H1 (cell line): ENCODE measurements at regions not wholly inside any gene's neighbourhood (a gene's known extent, or its start where the extent isn't known, plus 50 kb on each side); places are given as distances from the start of the nearest gene placed in this dataset.
A peak's percentile ranks its signal among the peaks of the same experiment; 100 is the strongest.

Experiments used
- CTCF ChIA-PET: fragments of 300-600 bp; sonication (Branson Sonifier 250); formaldehyde crosslinking; loops from one replicate; lab custom pipeline; 2021; ENCODE audit not compliant: partially characterized antibody; lab: Charles Lee
- POLR2A ChIA-PET: fragments of 300-600 bp; sonication (Branson Sonifier 250); formaldehyde crosslinking; loops from one replicate; lab custom pipeline; 2021; ENCODE audit warnings: inconsistent platforms; ENCODE audit not compliant: partially characterized antibody; lab: Charles Lee
- DNase-seq, 2 experiments: peaks; one replicate each; pipeline versions ENCODE4 v3.0.0 to v3.0.0-alpha.2; 2010 to 2022; ENCODE audit warnings: low spot score in 2 of 2, low read depth in 1 of 2, mixed read lengths in 1 of 2
- FAIRE-seq: peaks from 2 replicates; lab custom pipeline; 2011; peaks lifted over from hg19 to GRCh38; lab: Jason Lieb, UNC
- H2AFZ ChIP-seq: 2 replicates; pipeline ENCODE4 v1.8.1; 2012; ENCODE audit warnings: low read length, inconsistent platforms
- H2AK5ac ChIP-seq: 2 replicates; pipeline ENCODE4 v1.6.1; 2013; ENCODE audit warnings: low read depth, low read length
- H2BK120ac ChIP-seq: replicated peaks from 2 replicates; pipeline ENCODE3; 2013; ENCODE audit warnings: low read depth, low read length, inconsistent platforms
- H2BK12ac ChIP-seq: 2 replicates; pipeline ENCODE4 v1.6.1; 2013; ENCODE audit warnings: low read depth, low read length
- H2BK15ac ChIP-seq: 2 replicates; pipeline ENCODE4 v1.6.1; 2013; ENCODE audit warnings: low read length
- H2BK20ac ChIP-seq: 2 replicates; pipeline ENCODE4 v1.6.1; 2013; ENCODE audit warnings: low read length
- H2BK5ac ChIP-seq: 2 replicates; pipeline ENCODE4 v1.6.1; 2013; ENCODE audit warnings: low read depth, low read length
- H3K14ac ChIP-seq: 2 replicates; pipeline ENCODE4 v1.6.1; 2013; ENCODE audit warnings: inconsistent platforms; ENCODE audit not compliant: insufficient read length
- H3K18ac ChIP-seq: 2 replicates; pipeline ENCODE4 v1.6.1; 2013; ENCODE audit warnings: low read length; ENCODE audit errors: extremely low read depth
- H3K23ac ChIP-seq: 2 replicates; pipeline ENCODE4 v1.6.1; 2013; ENCODE audit warnings: inconsistent platforms; ENCODE audit not compliant: insufficient read length
- H3K23me2 ChIP-seq: 2 replicates; pipeline ENCODE4 v1.6.1; 2013; ENCODE audit warnings: low read depth, low read length
- H3K27ac ChIP-seq: 2 replicates; pipeline ENCODE4 v1.6.1; 2011; ENCODE audit warnings: low read depth, low read length, inconsistent platforms
- H3K27me3 ChIP-seq, 4 experiments: replicated peaks in 1 of 4; 1 replicate in 1 of 4; 2 replicates in 3 of 4; pipeline versions ENCODE4 v1.6.1 to v1.8.1; 2011 to 2013; ENCODE audit warnings: low read length in 3 of 4, mild to moderate bottlenecking in 3 of 4, inconsistent platforms in 2 of 4, mixed read lengths in 2 of 4, moderate library complexity in 1 of 4; ENCODE audit not compliant: control insufficient read depth in 3 of 4, insufficient read depth in 3 of 4; ENCODE audit errors: extremely low read depth in 1 of 4
- H3K36me3 ChIP-seq, 4 experiments: 2 replicates each; pipeline versions ENCODE4 v1.6.1 to v1.8.1; 2011 to 2013; ENCODE audit warnings: mild to moderate bottlenecking in 4 of 4, low read length in 3 of 4, moderate library complexity in 2 of 4, control low read depth in 1 of 4, inconsistent platforms in 1 of 4; ENCODE audit not compliant: insufficient read depth in 4 of 4, control insufficient read depth in 2 of 4
- H3K4ac ChIP-seq: replicated peaks from 2 replicates; pipeline ENCODE3; 2013; ENCODE audit warnings: low read length, low read depth, mixed read lengths, inconsistent platforms; ENCODE audit not compliant: insufficient read length
- H3K4me1 ChIP-seq, 4 experiments: replicated peaks in 1 of 4; 1 replicate in 1 of 4; 2 replicates in 3 of 4; pipeline versions ENCODE4 v1.6.1 to v1.8.1; 2011 to 2013; ENCODE audit warnings: low read length in 3 of 4, inconsistent platforms in 2 of 4, mixed read lengths in 1 of 4; ENCODE audit not compliant: insufficient read depth in 4 of 4, control insufficient read depth in 3 of 4
- H3K4me2 ChIP-seq, 2 experiments: 2 replicates each; pipeline versions ENCODE4 v1.6.1 to v1.8.1; 2011 to 2013; ENCODE audit warnings: low read depth in 2 of 2, low read length in 2 of 2, control low read depth in 1 of 2, inconsistent platforms in 1 of 2, mild to moderate bottlenecking in 1 of 2; ENCODE audit not compliant: insufficient read depth in 1 of 2
- H3K4me3 ChIP-seq, 4 experiments: fragments of 200-600, 300-600 bp in 1 of 4; sonication (generic), shearing (Covaris generic), sonication (Bioruptor Twin) in 1 of 4; 2 replicates each; pipeline versions ENCODE4 v1.5.1 to v1.8.1; 2011 to 2016; ENCODE audit warnings: low read length in 4 of 4, low read depth in 3 of 4, control low read depth in 2 of 4, inconsistent platforms in 2 of 4, mild to moderate bottlenecking in 2 of 4, mixed read lengths in 1 of 4, moderate library complexity in 1 of 4; ENCODE audit not compliant: insufficient read depth in 2 of 4; ENCODE audit errors: extremely low read depth in 1 of 4
- H3K56ac ChIP-seq: replicated peaks from 2 replicates; pipeline ENCODE3; 2013; ENCODE audit warnings: low read depth, mild to moderate bottlenecking, mixed read lengths, low read length, inconsistent platforms; ENCODE audit not compliant: insufficient read length
- H3K79me1 ChIP-seq: 2 replicates; pipeline ENCODE4 v1.6.1; 2013; ENCODE audit warnings: low read depth, low read length, control low read depth
- H3K79me2 ChIP-seq, 2 experiments: 2 replicates each; pipeline versions ENCODE4 v1.6.1 to v1.8.1; 2012 to 2013; ENCODE audit warnings: low read length in 2 of 2, mild to moderate bottlenecking in 2 of 2, inconsistent platforms in 1 of 2; ENCODE audit not compliant: insufficient read depth in 2 of 2, control insufficient read depth in 1 of 2
- H3K9ac ChIP-seq, 4 experiments: replicated peaks in 1 of 4; 1 replicate in 1 of 4; 2 replicates in 3 of 4; pipeline versions ENCODE4 v1.6.1 to v1.8.1; 2011 to 2013; ENCODE audit warnings: low read depth in 3 of 4, low read length in 3 of 4, control low read depth in 2 of 4, mild to moderate bottlenecking in 2 of 4, moderate library complexity in 2 of 4, inconsistent platforms in 1 of 4; ENCODE audit errors: extremely low read depth in 1 of 4
- H3K9me3 ChIP-seq, 2 experiments: 2 replicates each; pipeline versions ENCODE4 v1.6.1 to v1.8.1; 2012 to 2013; ENCODE audit warnings: mild to moderate bottlenecking in 2 of 2, moderate library complexity in 2 of 2, control low read depth in 1 of 2, inconsistent platforms in 1 of 2, low read depth in 1 of 2, low read length in 1 of 2, mixed read lengths in 1 of 2; ENCODE audit not compliant: insufficient read depth in 2 of 2
- H4K20me1 ChIP-seq, 2 experiments: replicated peaks in 1 of 2; 2 replicates each; pipeline versions ENCODE3 to v1.8.1; 2011 to 2013; ENCODE audit warnings: inconsistent platforms in 2 of 2, low read length in 2 of 2, mild to moderate bottlenecking in 1 of 2; ENCODE audit not compliant: insufficient read depth in 2 of 2, control insufficient read depth in 1 of 2
- H4K5ac ChIP-seq: 2 replicates; pipeline ENCODE4 v1.6.1; 2013; ENCODE audit warnings: low read length, low read depth, mixed read lengths, inconsistent platforms; ENCODE audit not compliant: insufficient read length
- H4K8ac ChIP-seq: 2 replicates; pipeline ENCODE4 v1.8.0; 2013; ENCODE audit warnings: mild to moderate bottlenecking, moderate library complexity, low read length, inconsistent platforms; ENCODE audit not compliant: insufficient read depth; ENCODE audit errors: extremely low read depth
- H4K91ac ChIP-seq: replicated peaks from 2 replicates; pipeline ENCODE3; 2013; ENCODE audit warnings: low read length, mixed read lengths, inconsistent platforms; ENCODE audit not compliant: insufficient read length
- BRCA1 ChIP-seq: IDR thresholded peaks from 2 replicates; pipeline ENCODE4 v1.6.1; 2012; ENCODE audit warnings: low read depth, low read length, improper control_type of control experiment
- EGR1 ChIP-seq: IDR thresholded peaks from 2 replicates; pipeline ENCODE4 v1.6.1; 2011; ENCODE audit warnings: low read depth, low read length, borderline replicate concordance
- EZH2 ChIP-seq: fragments of 200-600 bp; sonication (generic); IDR thresholded peaks from 2 replicates; pipeline ENCODE4 v1.7.1; 2012; ENCODE audit warnings: low read depth, mild to moderate bottlenecking, moderate library complexity, low read length, inconsistent platforms; ENCODE audit not compliant: severe bottlenecking
- GTF2F1 ChIP-seq: IDR thresholded peaks from 2 replicates; pipeline ENCODE4 v1.6.1; 2012; ENCODE audit warnings: low read depth, low read length, improper control_type of control experiment, borderline replicate concordance
- MAFK ChIP-seq: IDR thresholded peaks from 2 replicates; pipeline ENCODE4 v1.6.1; 2012; ENCODE audit warnings: low read depth, mild to moderate bottlenecking, improper control_type of control experiment, low read length
- POU5F1 ChIP-seq: IDR thresholded peaks from 2 replicates; pipeline ENCODE4 v1.6.1; 2011; ENCODE audit warnings: low read depth, mild to moderate bottlenecking, low read length, moderate library complexity
- SRF ChIP-seq: IDR thresholded peaks from 2 replicates; pipeline ENCODE4 v1.6.1; 2011; ENCODE audit warnings: mild to moderate bottlenecking, low read depth, low read length, moderate library complexity
- WGBS, 2 experiments: shearing (Covaris generic) in 1 of 2; methylation state at CpG; one replicate each; pipeline versions ENCODE4 v1.1.6 to v1.1.7; 2013 to 2015; ENCODE audit warnings: low lambda C conversion rate in 2 of 2, mixed read lengths in 2 of 2, inconsistent platforms in 1 of 2, low coverage in 1 of 2, missing lambda C conversion rate in 1 of 2; ENCODE audit not compliant: insufficient replicate concordance in 2 of 2, insufficient coverage in 1 of 2, insufficient read length in 1 of 2; ENCODE audit errors: extremely low coverage in 1 of 2, missing lambda C conversion rate in 1 of 2; 5-methylcytosine and 5-hydroxymethylcytosine counted together
- TF ChIP-seq, protein P1 (sequence below): IDR thresholded peaks from 2 replicates; pipeline ENCODE4 v1.6.1; 2011; ENCODE audit warnings: low read depth, mild to moderate bottlenecking, low read length; ENCODE audit not compliant: insufficient read depth
- TF ChIP-seq, protein P2 (sequence below), 3 experiments: IDR thresholded peaks; 1 replicate in 2 of 3; 2 replicates in 1 of 3; pipeline versions ENCODE4 v1.5.1 to v1.6.1; 2011; ENCODE audit warnings: low read length in 3 of 3, mild to moderate bottlenecking in 3 of 3, inconsistent platforms in 2 of 3, low read depth in 1 of 3, moderate library complexity in 1 of 3; ENCODE audit not compliant: insufficient read depth in 1 of 3; ENCODE audit errors: control extremely low read depth in 1 of 3

DNA sequence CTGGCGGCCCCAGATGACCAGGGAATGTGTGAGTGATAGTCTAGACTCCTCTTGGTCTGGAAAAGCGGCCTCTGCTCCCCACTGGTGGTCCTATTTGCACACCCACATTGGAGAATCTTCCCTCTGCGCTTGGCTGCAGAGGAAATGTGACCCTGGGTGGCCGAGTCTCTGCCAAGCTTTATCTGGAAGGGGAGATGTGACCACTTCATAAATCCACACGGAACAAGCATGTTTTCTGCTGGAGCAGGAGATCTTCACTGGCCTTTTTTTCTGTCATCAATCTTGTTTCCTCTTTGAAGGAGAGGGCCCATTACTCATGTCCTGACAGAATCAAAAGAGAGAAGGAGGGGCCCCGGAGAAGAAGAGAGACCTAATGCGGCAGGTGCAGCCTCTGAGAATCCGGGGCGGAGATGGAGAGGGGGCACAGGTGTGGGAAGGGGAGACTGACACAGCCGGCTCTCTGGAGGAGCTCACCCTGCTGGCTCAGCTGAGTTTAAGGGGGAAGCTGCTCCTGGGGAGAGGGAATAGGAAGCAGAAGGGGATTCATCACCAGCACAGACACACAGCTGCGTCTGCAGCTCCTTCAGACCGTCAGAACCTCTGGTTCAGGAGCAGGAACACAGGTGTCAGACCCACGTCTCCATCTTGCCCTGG, 116.3 kb downstream of the SOX9 start:
- no peak overlapping the region for H3K23ac ChIP-seq
- H4K8ac ChIP-seq, result no peak overlapping the region
- no peak overlapping the region for H3K4me3 ChIP-seq
- H3K4me2 ChIP-seq, result peak overlapping the region in 1 of 2 experiments; percentile 28; a peak in 1 of 4 replicates
- WGBS, 2 experiments, result 71% methylated on average over 13 of the region's 13 CpGs; no CpG with 5 or more reads in 1 of the 2 experiments
- H3K56ac ChIP-seq, result no peak overlapping the region
- CTCF ChIA-PET, result interaction anchor here (1.3 to 1.8 kb wide), 2 partner anchors 30 to 157 kb away, joined by 4 read pairs; no protein-coding TSS in a partner anchor
- POLR2A ChIA-PET, result interaction anchor here (0.6 to 1.1 kb wide), 3 partner anchors 10 to 120 kb away, joined by 3 read pairs; no protein-coding TSS in a partner anchor
- peaks cover 0 to 3% (median 1%) of the 10 kb centered on the region in 4 experiments; a peak in 1 of 7 replicates for H3K27me3 ChIP-seq
- DNase-seq, result no peak
- H2AFZ ChIP-seq, result peak overlapping the region; percentile 36; the same call in 1 of the 2 replicates
- peak overlapping the region; percentile 53; the same call in 1 of the 2 replicates for H3K18ac ChIP-seq
- H2BK15ac ChIP-seq, result peak overlapping the region; percentile 67; the same call in 1 of the 2 replicates
- H4K91ac ChIP-seq, result no peak overlapping the region
- no peaks in the 10 kb centered on the region for H4K20me1 ChIP-seq
- no peak overlapping the region; a peak in 2 of 7 replicates for H3K9ac ChIP-seq
- no peaks in the 10 kb centered on the region for H3K23me2 ChIP-seq
- H3K4ac ChIP-seq, result no peak overlapping the region
- H3K36me3 ChIP-seq, result no peaks in the 10 kb centered on the region
- H3K14ac ChIP-seq, result no peak overlapping the region
- no peak overlapping the region for H2AK5ac ChIP-seq
- H2BK120ac ChIP-seq, result no peak overlapping the region
- 0 out of 2 replicates have a peak overlapping the region, but pooled peaks have one; percentile 32 for H2BK20ac ChIP-seq
- no peaks in the 10 kb centered on the region for H3K79me1 ChIP-seq
- no peak overlapping the region for H2BK12ac ChIP-seq
- peaks cover 2 to 17% (median 9%) of the 10 kb centered on the region in 4 experiments; a peak in 6 of 7 replicates for H3K4me1 ChIP-seq
- H3K27ac ChIP-seq, result no peak overlapping the region
- no peak overlapping the region for H2BK5ac ChIP-seq
- FAIRE-seq, result no peak
- no peak overlapping the region for H4K5ac ChIP-seq
- no peaks in the 10 kb centered on the region for H3K79me2 ChIP-seq
- H3K9me3 ChIP-seq, result no peaks in the 10 kb centered on the region
- TF ChIP-seq BRCA1 (no peak), MAFK (no peak), POU5F1 (no peak), EGR1 (no peak), EZH2 (no peak), SRF (no peak), GTF2F1 (no peak)
- TF ChIP-seq, protein P1, sequence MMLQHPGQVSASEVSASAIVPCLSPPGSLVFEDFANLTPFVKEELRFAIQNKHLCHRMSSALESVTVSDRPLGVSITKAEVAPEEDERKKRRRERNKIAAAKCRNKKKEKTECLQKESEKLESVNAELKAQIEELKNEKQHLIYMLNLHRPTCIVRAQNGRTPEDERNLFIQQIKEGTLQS, result no peak
- TF ChIP-seq, protein P2, sequence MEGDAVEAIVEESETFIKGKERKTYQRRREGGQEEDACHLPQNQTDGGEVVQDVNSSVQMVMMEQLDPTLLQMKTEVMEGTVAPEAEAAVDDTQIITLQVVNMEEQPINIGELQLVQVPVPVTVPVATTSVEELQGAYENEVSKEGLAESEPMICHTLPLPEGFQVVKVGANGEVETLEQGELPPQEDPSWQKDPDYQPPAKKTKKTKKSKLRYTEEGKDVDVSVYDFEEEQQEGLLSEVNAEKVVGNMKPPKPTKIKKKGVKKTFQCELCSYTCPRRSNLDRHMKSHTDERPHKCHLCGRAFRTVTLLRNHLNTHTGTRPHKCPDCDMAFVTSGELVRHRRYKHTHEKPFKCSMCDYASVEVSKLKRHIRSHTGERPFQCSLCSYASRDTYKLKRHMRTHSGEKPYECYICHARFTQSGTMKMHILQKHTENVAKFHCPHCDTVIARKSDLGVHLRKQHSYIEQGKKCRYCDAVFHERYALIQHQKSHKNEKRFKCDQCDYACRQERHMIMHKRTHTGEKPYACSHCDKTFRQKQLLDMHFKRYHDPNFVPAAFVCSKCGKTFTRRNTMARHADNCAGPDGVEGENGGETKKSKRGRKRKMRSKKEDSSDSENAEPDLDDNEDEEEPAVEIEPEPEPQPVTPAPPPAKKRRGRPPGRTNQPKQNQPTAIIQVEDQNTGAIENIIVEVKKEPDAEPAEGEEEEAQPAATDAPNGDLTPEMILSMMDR (IDR thresholded peaks at IDR 0.05; ENCODE audit: control extremely low read depth in 1 of 3, insufficient read depth in 1 of 3, low read depth in 1 of 3, low read length in 3 of 3), result no peak
